22Rv1 (cell line): ENCODE measurements at regions not wholly inside any gene's neighbourhood (a gene's known extent, or its start where the extent isn't known, plus 50 kb on each side); places are given as distances from the start of the nearest gene placed in this dataset.

ENCODE experiments used
- ZFX ChIP-seq: fragments of 450-650 bp; IDR thresholded peaks from 2 replicates; pipeline ENCODE4 v1.6.1; 2017; ENCODE audit warnings: antibody characterized with exemption, borderline replicate concordance
- TF ChIP-seq, protein P1 (sequence below): fragments of 450-650 bp; IDR thresholded peaks from 2 replicates; pipeline ENCODE4 v1.5.1; 2017; ENCODE audit warnings: mild to moderate bottlenecking

DNA sequence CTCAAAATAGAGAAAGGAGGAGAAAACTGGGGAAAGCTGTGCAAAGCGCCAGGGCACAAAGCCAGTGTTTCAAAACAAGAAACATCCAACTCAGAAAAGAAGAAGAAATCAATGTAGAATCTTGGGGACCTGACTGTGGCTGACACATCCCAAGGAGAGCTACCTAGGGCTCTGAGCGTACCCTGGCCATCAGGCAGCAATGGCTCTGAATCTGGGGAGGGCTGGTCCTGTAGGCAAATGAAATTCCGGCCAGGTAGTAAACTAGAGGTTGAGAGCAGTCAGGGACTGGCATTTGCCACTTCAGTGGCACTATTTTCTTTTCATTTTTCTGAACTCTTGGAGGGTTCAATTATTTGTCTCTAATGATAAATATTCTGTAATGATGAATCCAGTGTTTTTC, 525.8 kb downstream of the STK39 start:
- TF ChIP-seq, protein P1, sequence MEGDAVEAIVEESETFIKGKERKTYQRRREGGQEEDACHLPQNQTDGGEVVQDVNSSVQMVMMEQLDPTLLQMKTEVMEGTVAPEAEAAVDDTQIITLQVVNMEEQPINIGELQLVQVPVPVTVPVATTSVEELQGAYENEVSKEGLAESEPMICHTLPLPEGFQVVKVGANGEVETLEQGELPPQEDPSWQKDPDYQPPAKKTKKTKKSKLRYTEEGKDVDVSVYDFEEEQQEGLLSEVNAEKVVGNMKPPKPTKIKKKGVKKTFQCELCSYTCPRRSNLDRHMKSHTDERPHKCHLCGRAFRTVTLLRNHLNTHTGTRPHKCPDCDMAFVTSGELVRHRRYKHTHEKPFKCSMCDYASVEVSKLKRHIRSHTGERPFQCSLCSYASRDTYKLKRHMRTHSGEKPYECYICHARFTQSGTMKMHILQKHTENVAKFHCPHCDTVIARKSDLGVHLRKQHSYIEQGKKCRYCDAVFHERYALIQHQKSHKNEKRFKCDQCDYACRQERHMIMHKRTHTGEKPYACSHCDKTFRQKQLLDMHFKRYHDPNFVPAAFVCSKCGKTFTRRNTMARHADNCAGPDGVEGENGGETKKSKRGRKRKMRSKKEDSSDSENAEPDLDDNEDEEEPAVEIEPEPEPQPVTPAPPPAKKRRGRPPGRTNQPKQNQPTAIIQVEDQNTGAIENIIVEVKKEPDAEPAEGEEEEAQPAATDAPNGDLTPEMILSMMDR, result no peak
- TF ChIP-seq ZFX, result no peak
